HG03139 (cell line): ENCODE measurements at regions not wholly inside any gene's neighbourhood (a gene's known extent, or its start where the extent isn't known, plus 50 kb on each side); places are given as distances from the start of the nearest gene placed in this dataset.
A peak's percentile ranks its signal among the peaks of the same experiment; 100 is the strongest.

Experiments used
- ATAC-seq: cut with Tn5 transposase; IDR thresholded peaks from one replicate; pipeline ENCODE4 v1.9.1; 2021; ENCODE audit not compliant: unreplicated experiment

DNA sequence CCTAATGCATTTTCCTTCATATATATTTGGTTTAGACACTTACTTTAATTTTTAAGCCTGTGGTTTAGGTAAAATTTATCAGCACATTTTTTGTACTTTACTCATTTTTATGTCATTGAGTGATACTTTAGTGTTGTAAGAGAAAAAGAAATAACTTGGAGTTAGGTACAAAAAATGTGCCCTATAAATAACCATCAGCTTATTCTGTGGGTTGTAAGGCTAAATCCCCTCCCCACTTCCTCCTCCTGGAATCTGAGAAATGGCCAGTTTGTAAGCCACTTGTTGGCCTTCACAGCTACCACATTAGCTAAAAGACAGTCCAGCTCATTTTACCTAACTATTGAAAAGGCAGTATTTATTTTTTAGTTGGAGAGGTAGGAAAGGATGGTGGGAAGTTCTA, 576.3 kb downstream of the PKHD1 start:
- no peak for ATAC-seq

DNA sequence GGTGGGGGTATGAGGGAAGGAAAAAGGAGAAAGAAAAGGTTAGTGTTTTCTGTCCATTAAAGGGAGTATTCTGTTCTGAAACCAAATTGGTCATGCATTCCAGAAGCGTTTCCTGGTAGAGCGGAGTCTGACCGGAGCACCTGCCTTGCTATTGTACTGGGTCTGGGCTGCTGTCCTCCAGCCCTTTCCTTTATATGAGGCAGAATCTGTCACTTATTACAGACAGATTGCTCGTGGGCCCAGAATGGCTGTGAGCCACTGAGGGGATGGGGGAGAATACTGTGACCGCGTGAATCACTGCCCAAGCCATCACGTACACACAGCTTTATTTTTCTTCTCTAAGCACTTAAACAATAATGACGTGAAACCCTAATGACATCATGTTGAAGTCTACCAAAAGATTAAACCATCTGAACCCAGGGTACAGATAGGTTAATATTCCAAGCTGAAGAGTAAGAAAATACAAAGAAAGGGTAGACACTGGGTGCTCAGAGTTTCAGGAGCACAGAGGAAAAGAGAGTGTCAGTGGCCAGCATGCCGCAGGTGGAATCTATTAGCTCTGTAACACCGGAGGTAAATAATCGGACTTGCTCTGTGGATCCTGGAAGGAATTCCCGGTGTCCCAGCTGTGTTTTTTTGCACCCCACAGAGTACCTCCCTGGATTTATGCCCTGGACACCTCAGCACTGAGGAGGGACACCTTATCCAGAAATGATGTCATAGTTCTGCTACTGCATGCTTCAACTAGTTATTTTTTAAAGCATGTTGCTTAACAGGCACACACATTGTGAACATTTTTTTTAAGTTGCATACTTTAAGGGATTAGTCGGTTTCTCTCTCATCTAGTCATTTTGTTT, 573.3 kb downstream of the PKHD1 start:
- no peak for ATAC-seq

DNA sequence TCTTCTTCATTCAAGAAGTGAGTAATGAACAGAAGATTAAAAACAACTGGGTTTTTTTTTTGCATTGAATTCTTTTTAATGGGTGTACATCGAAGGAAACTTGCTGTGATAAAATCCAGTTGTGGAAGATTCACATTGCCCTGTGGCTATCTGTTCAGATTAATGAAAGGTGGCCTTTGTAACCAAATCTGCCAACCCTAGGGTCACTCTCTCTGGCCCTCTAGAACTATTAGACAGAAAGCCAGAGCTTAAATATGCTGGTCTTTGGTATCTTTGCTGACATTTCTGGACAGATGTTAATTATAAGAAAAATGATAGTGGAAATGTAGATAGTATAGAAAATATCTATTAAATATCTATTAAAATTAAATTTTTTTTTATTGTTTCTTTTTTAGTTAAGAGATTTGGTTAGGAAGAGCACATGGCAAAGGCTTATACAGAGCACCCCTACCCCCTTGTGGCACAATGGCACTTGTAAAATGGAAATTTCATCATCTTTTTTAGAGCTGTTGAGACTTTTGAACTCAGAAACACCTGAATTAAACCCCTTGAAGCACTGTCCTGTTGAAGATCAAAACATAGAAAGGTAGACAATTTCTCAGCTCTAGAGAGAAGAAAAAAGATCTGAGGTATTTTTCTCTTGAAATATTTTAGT, 572.5 kb downstream of the PKHD1 start:
- no peak for ATAC-seq

DNA sequence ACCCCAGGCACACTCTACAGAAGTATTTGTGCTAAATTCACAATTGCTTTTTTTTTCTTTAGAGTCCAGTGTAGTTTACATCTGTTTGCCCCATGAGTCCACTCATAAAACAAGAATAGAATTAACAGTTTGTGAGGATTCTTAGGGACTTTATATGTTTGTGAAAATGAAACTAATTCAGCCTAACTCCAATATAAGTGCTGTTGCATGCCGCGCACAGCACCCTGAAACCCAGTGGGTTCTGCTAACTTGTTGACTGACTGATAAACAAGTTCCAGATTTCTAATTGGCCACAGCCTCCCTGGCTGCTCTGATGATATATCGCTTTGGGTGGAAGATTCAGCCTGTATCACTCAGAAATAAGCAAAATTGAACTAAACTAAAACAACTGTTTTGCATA, 561.4 kb downstream of the PKHD1 start:
- no peak for ATAC-seq

DNA sequence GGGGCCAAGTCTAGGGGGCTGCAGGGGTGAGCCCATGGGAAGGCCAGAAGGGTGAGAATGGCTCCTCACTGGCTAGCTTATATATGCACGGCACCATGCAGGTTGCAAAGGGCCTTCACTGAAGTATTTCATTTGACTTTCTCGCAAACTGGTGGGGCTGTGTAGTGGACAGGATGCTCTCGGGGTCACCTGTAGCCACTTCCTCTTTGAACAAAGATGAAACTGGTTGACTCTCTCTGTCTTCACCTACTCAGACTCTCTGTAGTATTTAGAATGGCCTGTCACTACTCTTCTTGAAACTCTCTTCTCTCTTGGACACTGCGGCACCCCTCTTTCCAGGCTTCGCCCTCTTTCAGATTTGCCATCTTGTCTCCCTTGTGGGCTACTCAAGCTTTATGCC, 560.5 kb downstream of the PKHD1 start:
- ATAC-seq = peak; percentile 47

DNA sequence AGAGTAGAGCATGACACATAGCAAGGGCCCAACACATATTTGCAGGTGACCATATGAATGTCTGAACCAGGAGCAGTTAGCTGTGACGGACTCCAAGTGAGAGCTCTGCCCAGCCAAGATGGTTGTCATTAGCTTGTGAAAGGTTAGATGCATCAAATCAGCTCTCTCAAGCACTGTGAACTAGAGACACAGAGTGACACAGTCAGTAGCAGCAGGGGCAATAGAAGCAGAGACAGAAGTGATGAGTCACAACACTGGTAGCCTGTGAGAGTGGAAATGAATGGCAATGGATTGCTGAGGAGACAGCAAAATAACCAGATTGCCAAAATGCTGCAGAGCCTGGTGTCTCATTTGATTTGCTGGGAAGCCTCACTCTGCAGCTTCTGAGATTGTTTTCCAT, 558.9 kb downstream of the PKHD1 start:
- ATAC-seq = no peak

DNA sequence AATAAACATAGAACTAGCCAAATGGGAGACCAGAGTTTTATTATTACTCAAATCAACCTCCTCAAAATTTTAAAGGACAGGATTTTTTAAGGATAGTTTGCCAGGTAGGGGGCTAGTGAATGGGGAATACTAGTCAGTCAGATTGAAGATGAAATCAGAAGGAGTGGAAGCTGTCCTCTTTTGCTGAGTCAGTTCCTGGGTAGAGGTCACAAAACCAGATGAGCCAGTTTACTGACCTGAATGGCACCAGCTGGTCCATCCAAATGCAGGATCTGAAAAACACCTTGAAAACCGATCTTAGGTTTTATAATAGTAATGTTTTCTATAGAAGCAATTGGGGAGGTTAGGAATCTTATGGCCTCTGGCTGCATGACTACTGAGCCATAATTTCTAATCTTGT, 558.2 kb downstream of the PKHD1 start:
- no peak for ATAC-seq

DNA sequence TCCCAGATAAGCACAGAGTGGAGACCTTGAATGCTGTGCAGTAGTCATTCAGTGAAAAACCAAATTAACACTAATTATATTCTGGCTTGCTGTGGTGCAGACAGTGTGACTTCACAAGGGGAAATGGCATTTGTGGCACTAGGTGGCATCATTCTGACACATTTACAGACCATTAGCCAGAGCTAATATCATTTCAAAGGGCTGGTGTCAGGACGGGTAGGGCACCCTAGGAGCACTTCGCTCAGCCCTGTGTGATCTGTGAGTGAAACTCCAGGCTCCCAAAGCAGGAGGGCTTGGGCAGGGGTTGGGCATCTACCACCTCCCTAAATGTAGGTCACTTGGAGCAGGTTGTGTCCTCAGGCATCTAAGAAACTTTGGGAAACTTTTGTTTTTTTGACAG, 555.8 kb downstream of the PKHD1 start:
- ATAC-seq = no peak

DNA sequence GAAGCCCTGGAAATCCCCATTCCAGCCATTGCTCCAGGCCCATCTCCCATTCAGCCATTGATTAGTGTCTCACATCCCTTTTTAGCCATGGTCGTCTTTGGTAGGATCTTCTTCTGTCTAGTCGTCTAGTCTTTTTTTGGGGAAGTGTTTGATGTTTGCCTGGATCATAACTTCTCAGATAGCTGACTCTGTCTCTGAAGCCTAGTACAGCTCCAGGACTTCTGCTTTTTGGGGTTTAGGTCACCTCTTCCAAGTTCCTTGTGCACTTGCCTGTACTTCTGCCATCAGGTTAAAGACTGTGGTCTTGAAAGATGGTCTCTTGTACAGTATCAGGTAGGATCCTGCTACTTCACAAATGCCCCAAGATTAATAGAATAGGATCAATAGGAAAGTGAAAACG, 553.5 kb downstream of the PKHD1 start:
- no peak for ATAC-seq

DNA sequence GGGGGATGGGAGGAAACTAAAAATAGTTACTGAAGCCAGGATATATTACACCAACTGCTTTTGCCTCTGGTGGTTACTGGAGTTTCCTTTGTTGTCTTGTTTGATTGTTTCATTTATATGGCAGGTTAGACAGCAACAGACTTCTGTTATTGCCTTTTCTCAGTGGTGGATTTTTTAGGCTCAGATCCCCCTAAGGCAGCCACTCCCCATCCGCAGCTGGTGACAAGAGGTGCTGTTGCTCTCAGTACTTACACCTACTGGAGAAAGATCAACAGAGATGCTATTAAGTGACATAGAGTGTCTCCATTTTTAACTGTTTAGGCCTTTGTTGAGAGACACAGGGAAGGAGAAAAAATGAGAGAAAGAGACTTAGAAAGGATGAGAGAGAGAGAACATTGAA, 552.1 kb downstream of the PKHD1 start:
- ATAC-seq = no peak

DNA sequence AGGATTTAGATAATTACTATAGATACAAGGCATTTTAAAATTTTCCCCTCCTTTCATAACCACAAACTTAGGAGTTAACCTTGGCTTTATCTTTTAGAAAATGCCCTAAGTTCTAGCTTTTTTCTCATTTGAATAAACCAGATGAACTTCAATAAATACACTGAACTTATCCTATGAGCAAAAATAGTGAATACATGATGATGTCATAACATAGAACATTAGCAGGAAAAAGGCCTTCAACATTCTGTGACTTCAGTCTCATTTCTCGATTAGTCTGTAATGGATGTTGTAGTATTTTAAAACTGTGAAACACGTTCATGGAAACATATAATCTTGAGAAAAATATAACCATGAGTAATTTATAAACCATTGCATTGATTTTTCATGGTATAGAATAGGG, 550.7 kb downstream of the PKHD1 start:
- ATAC-seq = no peak

DNA sequence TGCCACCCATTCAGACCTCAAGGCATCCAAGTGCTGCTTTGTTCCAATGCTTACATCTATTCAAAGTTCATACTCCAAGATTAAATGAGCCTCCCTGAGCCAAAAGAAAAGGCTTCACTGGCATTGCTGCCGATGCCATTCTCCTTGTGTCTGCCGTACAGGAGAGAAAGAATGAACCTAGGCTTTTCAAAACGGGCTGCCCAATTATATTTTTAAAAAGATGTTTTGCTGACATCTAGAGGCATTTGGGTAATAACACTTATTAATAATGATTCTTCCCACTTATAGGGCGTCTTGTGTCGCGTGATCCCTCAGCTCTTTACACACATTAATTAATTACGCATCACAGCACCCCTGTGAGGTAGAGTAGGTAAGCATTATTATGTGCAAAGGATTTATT, 545.6 kb downstream of the PKHD1 start:
- ATAC-seq = no peak

DNA sequence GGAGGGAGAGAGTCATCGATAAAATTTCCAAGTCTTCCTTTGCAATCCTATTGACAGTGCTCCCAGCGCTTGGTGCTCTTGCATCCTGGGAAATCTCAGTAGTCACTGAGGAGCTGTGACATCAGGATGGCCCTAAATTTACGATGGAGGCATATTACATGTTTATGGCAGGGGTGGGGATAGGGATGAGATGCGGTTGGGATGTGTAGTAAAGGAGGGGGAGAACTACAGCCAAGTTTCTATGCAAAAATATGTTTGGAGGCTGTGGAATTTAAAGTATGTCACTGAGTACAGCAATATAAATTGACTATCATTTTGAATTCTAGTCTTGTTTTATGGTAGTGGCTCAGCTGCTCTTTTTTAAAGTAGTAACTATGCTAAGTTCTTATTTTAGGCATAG, 544.9 kb downstream of the PKHD1 start:
- ATAC-seq = no peak

DNA sequence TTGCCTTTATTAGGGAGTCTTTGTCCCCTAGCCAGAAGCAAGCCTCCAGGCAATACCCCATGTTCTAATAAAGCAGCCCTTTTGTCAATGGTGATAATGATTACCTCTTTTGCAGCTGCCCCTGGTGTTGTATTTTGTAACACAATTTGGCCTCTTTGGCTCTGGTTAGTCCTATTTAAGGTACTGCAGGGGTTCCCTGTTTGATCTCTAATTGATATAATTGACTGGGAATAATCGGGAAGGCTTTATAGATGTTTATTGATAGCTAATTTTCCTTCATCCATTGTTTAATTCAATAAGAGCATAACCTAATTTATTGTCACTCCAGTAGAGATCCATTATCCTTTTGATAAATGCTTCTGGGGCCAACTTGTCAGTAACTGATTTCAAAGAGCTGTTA, 537.2 kb downstream of the PKHD1 start:
- no peak for ATAC-seq

DNA sequence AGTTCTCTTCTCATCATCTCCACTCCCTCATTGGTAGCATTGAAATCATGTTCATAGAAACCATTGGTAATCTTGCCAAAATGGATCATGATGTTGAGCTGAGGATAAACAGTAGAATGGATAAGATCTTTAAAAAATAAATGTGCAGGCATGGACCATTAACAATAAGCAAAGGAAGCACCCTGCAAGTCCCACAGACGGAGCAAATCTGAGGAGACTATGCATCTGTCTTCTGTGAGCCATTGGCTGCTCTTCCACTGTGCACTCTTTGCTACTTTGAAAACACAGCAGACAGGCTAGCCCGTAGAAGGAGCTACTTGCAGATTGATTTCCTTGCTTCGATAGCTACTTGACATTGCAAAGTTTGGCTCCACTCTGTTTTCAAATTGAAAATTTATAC, 535.0 kb downstream of the PKHD1 start:
- ATAC-seq = no peak

DNA sequence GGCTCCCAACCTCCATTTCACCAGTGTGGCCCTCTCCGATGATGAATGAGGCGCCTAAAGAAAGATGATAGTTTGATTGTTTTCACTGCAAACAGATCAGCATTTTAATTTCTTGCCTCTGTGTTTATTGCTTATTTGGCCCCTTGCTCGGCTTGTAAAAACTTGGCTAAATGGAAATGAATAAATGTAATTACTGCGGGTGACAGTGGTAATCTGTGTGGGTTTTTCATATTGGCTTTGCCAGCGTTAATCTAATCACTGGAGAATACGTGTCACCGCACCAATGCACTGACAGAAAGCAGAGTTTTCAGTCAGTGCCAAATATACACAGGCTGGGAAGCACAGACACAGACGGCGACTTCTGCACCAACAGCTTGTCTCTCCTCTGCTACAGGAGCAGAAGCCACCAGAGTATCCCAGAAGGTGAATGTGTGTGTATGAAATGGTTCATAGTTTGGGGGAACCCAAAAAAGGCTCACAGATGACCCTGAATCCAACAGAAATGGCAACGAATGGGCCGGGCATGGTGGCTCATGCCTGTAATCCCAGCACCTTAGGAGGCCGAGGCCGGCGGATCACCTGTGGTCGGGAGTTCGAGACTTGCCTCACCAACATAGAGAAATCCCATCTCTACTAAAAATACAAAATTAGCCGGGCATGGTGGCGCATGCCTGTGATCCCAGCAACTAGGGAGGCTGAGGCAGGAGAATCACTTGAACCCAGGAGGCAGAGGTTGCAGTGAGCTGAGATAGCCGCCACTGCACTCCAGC, 534.0 kb downstream of the PKHD1 start:
- no peak for ATAC-seq

DNA sequence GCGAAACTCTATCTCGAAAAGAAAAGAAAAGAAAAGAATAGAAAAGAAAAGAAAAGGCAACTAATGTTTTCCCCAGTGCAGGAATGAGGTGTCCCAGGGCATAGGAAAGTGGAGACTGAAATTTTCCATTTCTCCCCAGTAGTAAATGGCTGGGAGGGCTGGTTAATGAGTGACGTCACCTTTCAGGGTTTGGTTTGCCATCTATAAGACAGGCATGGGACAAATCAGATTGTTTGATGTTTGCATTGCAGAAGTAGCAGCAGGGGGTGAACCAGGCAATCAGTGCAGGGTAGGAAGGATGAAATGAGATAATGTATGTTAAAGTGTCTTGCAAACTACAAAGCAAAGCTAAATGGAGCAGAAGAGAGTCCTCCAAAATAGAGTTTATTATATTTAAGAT, 533.4 kb downstream of the PKHD1 start:
- no peak for ATAC-seq

DNA sequence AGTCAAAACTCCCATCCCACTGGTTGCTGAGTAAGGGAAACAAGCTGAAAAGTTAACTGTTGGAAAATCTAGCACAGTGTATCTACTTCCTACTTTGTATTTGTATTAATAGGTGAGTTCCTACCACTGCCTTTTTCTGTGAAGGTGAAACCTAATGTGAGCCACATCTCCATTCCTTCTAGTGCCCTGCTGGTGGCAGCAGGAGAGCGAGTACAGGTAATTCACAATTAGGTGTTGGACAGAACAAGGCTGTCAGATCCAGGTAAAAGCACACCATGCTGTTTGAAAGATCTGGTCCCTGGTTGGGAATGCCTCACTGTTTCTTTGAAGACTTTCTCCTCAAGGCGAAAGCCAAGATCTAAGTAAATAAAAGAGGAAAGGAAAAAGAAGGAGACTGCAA, 528.4 kb downstream of the PKHD1 start:
- no peak for ATAC-seq

DNA sequence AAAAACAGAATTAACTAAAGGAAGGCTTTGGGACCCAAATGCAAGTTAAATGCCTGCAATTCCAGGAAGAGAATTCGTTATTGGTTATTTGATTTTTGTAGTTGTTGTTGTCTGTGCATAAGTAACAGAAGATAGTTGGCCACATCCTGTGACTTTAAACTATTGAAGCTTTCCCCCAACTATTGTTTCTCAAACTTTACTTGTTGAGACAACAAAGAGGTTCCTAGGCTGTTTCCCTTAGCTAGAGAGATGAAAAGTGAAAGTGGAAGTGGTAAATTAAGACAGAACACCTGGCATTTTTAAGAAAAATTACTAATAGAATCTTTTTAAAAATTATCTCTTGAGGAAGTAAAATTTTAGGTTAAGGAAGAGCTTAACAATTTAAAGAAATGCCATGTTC, 525.2 kb downstream of the PKHD1 start:
- ATAC-seq = peak; percentile 92
